CD1c-positive myeloid dendritic cell (primary cell): ENCODE measurements at regions not wholly inside any gene's neighbourhood (a gene's known extent, or its start where the extent isn't known, plus 50 kb on each side); places are given as distances from the start of the nearest gene placed in this dataset.
"Not testable (repeated sequence)": the region's sequence is repeated elsewhere in the genome, so short reads cannot be mapped to it uniquely, and the experiment has no call there.

Experiments used
- DNase-seq: peaks from one replicate; pipeline ENCODE4 v3.0.0-alpha.2; 2016; ENCODE audit errors: extremely low spot score

DNA sequence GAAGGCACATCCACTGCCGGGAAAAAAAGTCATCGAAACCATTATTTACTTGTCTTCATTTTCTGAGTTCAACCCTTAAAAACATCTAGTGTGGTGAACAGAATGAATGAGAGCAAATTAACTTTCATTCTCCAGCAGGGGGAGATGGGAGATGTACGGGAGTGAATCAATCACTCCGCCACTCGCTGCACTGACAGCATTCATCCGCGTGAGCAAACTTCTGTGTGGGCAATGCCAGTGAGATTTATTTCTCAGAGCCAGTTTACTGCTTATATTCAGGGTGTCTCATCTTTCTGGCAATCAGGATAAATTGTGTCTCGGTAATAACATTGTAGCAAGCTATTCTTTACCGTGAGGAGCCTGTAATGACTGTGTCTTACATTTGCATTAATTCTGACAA lies 463.6 kb upstream of the MIS18BP1 start:
- no peak for DNase-seq

- no peak for DNase-seq
These were observed 462.9 kb upstream of the MIS18BP1 start for GRCh38 chr14:45715946-45716345.

GRCh38 chr14:45709541-45709940 lies 456.5 kb upstream of the MIS18BP1 start:
- DNase-seq, result no peak

DNA sequence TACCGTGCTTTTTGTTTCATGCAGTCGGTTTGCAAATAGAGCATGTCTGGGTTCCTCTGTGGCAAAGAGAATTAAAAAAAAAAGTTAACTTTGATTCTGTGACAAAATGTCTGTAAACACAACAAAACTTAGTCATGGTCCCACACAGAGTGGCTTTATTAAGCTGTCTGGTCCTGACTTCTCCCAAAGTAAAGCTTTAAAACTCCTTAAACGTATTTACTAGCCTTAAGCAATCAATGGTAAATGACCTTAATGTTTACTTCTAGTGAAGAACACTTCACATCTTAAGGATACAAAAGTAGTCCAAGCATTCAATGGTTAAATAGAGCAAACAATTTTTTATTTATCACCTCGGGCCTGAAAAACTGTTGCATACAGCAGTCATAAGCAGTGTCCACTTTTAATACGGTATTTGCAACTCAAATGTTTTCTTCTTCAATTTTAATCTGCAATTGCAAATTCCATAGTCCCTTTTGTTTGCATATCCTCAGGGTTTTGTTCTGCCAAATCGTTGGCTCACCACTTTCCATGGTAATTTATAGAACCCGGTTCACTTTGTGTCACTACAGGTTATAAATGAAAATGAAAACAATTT lies 453.0 kb upstream of the MIS18BP1 start:
- no peak for DNase-seq

DNA sequence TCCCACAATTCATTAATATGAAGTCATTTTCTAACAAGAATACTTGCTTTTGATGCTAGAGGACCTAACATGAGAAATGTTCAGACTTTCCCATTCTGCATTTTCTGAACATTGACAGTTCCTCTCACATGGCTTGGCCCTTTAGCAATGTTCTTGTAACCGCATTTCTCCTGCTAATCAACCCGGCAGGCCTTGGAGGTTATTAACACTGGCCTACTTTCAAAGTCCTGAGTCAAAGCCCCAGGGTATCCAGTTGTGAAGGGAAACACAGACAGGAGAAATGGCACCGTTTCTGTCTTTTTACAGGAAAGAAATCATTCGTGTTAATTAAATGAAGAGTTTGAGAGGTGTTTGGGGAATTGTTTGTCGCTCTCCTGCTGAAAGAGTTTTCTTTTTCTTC lies 446.5 kb upstream of the MIS18BP1 start:
- DNase-seq, result no peak

- no peak for DNase-seq
These were observed 445.6 kb upstream of the MIS18BP1 start for GRCh38 chr14:45698462-45699134.

GRCh38 chr14:45686771-45687170 lies 433.8 kb upstream of the MIS18BP1 start:
- DNase-seq, result no peak

- DNase-seq, result no peak
These were observed 427.5 kb upstream of the MIS18BP1 start for GRCh38 chr14:45680531-45680930.

- no peak for DNase-seq
These were observed 426.9 kb upstream of the MIS18BP1 start for GRCh38 chr14:45679853-45680252.

DNA sequence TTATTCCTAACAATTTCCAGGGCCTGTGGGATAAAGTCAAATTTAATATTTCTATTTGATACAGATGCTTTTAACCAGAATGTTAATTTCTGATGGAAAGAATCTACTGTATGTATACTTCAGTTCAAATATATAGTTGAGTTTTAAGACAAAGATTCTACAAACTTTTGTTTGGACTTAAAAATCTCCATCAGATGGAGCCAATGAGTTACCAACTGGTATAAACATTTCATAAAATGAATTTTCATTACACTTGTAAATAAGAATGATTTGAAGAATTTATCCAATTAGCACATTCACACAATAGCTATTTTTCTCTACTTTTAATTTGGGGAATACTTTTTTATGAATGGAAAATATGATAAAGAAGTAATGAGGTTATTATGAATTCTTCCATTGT lies 425.2 kb upstream of the MIS18BP1 start:
- no peak for DNase-seq

GRCh38 chr14:45673420-45673819 lies 420.4 kb upstream of the MIS18BP1 start:
- no peak for DNase-seq

GRCh38 chr14:45664668-45665356 lies 411.8 kb upstream of the MIS18BP1 start:
- no peak for DNase-seq

- DNase-seq, result no peak
These were observed 405.9 kb upstream of the MIS18BP1 start for GRCh38 chr14:45658917-45659299.

DNA sequence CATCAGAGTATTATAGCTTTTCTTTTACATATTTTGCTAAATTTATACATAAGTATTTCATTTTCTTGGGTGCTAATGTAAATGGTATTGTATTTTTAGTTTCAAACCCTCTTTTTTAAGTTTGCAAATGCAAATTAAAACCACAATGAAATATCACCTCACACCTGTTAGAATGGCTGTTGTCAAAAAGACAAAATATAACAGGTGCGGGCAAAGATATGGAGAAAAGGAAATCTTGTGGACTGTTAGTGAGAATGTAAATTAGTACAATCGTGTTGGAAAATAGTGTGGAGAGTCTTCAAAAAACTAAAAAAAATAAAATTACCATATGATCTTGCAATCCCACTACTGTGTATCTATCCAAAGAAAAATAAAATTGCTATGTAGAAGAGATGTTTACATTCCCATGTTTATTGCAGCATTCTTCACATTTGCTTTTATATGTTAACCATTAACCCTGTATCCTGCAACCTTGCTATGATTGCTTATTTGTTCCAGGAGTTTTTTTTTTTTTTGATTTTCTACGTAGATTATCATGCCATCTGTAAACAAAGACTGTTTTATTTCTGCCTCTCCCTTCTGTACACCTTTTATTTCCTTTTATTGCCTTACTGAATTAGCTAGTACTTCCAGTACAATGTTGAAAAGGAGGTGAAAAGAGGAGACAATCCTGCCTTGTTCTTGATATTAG lies 405.4 kb upstream of the MIS18BP1 start:
- no peak for DNase-seq

DNA sequence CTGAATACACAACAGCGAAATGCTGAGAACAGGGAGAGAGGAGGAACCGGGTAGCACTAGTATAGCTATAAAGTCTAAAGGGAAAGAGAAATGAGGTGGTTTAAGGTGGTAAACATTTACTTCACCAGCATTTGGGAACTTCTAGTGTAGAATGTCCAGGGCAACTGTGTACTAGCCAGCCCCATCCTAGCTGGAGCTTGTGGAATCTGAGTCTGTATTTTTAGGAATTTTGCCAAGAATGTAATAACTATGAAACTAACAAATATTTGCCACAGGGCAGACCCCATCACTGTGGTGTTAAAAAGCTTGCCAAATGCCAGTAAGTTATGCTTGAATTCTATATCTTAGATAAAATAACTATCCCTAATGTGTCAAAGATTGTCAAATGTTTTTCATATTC lies 398.9 kb upstream of the MIS18BP1 start:
- no peak for DNase-seq

- no peak for DNase-seq
These were observed 397.8 kb upstream of the MIS18BP1 start for GRCh38 chr14:45650754-45651153.

- no peak for DNase-seq
These were observed 396.0 kb upstream of the MIS18BP1 start for GRCh38 chr14:45649051-45649450.

DNA sequence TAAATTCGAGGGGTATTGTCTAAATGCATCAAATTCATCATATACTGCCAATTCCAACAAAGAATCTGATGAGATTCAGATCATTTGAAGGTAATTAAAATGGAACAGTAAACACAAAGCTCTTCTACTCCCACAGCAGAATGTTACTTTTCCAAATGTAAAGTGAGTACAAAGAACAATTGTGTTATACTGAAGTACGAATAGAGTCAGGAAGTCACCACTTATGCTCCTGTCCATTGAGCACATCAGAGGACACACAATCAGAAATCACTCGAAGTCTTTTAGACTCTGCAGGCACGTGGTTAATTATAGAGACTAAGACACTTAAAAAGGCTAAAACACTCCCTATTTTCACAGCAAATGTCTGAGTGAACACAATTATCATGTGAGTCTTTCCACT lies 388.5 kb upstream of the MIS18BP1 start:
- no peak for DNase-seq

DNA sequence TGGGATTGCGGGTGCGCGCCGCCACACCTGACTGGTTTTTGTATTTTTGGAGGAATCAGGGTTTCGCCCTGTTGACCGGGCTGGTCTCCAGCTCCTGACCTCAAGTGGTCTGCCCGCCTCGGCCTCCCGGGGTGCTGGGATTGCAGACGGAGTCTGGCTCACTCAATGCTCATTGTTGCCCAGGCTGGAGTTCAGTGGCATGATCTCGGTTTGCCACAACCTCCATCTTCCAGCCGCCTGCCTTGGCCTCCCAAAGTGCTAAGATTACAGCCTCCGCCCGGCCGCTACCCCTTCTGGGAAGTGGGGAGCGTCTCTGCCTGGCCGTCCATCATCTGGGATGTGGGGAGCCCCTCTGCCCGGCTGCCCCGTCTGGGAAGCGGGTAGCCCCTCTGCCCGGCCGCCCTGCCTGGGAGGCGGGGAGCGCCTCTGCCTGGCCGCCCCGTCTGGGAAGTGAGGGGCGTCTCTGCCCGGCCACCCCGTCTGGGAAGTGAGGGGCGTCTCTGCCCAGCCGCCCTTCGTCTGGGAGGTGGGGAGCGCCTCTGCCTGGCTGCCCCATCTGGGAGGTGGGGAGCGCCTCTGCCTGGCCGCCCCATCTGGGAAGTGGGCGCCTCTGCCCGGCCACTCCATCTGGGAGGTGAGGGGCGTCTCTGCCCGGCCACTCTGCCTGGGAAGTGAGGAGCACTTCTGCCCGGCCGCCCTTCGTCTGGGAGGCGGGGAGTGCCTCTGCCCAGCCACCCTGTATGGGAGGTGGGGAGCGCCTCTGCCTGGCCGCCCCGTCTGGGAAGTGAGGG lies 381.8 kb upstream of the MIS18BP1 start:
- DNase-seq, result not testable (repeated sequence)

- DNase-seq, result no peak
These were observed 380.4 kb upstream of the MIS18BP1 start for GRCh38 chr14:45633220-45633984.

DNA sequence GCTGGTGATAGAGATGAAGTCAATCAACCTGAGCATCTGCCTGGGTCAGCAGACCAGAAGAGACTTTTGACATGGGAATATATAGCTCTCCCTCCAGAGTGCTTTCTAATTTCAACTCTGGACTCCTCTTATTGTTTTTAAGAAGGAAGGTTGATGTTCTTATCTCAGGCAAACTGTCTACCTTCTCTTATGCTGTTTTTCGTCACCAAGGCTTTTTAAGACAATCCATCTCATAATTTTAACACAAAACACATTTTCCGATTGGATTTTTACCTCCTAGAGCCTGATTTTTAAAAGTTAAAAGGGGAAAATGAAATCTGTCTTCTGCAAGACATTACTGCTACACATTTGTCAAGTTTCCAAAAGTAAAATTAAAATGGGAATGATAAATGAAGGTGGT lies 368.7 kb upstream of the MIS18BP1 start:
- DNase-seq, result no peak
